LNCAP (cell line): ENCODE measurements at regions not wholly inside any gene's neighbourhood (a gene's known extent, or its start where the extent isn't known, plus 50 kb on each side); places are given as distances from the start of the nearest gene placed in this dataset.

Experiments used
- TF ChIP-seq, protein P1 (sequence below): fragments of 450-650 bp; IDR thresholded peaks from 2 replicates; pipeline ENCODE4 v1.5.1; 2017; ENCODE audit warnings: mild to moderate bottlenecking

DNA sequence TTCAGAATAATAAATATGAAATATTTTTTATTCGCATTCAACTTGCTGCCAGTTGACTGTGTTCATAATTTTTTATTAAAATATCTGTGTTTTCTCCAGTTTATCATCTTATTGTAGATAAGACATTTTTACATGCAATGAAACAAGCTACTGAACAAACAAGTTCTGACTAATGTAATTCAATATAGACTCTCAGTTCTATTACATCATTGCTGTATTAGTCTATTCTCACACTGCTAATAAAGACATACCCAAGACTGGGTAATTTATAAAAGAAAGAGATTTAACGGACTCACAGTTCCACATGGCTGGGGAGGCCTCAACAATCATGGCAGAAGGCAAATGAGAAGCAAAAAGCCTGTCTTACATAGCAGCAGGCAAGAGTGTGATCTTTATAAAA, 1357.7 kb upstream of the CITED2 start:
- TF ChIP-seq, protein P1, sequence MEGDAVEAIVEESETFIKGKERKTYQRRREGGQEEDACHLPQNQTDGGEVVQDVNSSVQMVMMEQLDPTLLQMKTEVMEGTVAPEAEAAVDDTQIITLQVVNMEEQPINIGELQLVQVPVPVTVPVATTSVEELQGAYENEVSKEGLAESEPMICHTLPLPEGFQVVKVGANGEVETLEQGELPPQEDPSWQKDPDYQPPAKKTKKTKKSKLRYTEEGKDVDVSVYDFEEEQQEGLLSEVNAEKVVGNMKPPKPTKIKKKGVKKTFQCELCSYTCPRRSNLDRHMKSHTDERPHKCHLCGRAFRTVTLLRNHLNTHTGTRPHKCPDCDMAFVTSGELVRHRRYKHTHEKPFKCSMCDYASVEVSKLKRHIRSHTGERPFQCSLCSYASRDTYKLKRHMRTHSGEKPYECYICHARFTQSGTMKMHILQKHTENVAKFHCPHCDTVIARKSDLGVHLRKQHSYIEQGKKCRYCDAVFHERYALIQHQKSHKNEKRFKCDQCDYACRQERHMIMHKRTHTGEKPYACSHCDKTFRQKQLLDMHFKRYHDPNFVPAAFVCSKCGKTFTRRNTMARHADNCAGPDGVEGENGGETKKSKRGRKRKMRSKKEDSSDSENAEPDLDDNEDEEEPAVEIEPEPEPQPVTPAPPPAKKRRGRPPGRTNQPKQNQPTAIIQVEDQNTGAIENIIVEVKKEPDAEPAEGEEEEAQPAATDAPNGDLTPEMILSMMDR = no peak

DNA sequence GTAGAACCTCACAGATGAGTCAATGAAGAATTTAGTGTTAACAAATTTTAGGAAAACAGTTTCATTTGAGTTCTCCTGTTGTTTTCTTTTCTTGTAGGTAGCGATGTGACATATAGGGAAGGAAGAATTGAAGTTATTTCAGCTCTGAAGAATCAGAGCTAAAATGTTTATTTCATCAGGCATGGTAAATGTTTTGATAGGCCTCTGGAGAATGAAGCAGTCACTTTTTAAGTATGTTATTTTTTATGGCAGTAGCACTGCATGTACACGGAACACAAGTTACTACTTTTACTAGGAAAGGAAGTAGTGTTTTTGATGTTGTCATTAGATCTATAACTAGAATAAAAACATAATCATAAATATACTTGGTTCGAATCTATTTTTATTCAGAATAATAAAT, 1357.3 kb upstream of the CITED2 start:
- TF ChIP-seq, protein P1 = no peak

DNA sequence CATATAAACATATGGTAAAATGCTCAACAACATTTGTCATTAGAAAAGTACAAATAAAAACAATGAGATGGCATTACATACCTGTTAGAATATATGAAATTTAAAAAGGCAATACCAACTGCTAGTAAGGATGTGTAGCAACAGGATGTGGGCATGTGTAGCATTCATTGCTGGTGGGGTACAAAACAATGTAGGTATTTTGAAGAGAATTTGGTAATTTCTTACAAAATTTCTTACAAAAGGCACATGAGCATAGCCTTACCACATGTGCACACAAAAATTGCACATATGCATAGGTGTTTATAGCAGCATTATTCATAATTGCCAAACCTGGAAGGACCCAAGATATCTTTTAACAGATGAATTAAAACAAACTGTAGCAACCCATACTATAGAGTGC, 1355.1 kb upstream of the CITED2 start:
- TF ChIP-seq, protein P1 = no peak

DNA sequence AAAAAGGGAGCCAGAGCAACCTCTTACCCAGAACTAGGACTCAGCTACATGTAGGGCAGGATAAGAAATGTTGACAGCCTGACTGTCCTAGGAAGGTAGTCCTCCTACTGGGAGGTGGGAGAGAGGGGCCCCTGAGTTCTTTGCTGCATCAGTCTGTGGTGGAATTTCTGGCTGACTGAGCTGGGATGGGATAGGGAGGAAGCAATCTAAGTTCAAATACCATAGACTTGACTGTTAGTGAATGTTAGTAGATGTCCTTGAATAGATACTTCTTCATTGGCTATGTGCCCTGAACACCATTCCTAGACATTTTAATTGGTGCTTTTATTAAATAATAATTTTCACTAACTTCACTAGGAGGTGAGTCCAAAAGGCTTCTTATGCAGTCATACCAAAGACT, 1343.6 kb upstream of the CITED2 start:
- TF ChIP-seq, protein P1 = no peak

DNA sequence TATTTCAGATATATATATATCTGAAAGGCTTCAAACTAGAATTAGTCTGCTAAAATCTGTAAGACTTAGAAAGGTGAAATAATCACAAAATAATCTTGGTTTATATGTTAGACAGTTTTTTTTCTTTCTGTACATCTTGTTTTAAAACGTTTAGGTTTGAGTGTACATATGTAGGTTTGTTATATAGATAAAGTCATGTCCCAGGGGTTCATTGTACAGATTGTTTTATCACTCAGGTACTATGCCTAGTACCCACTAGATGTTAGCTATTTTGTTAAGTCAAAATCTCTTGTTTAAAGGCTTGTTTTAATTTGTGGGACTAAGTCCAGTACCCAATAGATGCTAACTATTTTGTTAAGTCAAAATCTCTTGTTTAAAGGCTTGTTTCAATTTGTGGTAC, 1339.0 kb upstream of the CITED2 start:
- TF ChIP-seq, protein P1 = no peak

DNA sequence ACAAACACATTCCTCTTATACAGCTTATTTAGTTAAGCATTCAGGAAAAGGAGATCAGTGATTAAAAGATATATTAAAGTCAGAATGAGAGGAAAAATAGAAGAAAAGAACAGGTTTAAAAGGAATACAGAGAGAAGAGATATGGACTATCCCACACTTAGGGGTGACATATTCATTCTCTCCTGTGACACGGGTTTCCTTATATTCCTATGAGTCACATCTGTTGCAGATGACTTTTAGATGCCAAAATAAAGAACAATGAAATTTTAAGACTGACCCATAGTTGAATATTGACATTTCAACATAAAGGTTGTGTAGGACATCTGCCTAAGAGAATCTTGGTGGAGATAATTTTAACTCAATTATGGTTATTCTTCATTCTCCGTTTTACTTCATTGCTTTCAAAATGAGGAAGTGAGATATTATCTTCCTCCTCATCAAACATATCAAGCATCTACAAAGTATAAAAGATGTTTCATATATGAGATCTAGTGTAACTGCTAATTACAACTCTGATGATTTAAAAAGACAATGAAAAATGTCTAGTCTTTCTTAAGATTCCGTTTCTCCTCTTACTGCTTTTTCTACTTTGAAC, 1336.7 kb upstream of the CITED2 start:
- TF ChIP-seq, protein P1 = no peak

DNA sequence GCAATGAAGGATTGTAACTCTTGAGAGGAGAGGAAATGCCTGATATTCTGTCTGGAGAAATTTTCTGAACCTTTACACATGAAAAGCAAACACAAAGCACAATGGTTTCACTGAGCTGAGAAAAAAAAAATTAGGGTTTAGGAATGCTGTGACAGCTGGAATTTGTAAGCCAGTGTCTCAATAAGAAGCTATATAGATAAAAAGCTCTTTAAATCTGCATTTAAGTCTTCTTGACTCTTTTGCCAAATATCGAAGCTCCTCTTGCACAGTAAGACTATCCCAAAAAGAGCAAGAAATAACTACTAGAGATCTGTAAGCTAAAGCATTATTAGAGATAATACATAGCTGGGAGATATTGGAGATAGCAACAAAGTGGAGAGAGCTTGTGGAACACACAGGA, 1334.0 kb upstream of the CITED2 start:
- TF ChIP-seq, protein P1 = no peak

DNA sequence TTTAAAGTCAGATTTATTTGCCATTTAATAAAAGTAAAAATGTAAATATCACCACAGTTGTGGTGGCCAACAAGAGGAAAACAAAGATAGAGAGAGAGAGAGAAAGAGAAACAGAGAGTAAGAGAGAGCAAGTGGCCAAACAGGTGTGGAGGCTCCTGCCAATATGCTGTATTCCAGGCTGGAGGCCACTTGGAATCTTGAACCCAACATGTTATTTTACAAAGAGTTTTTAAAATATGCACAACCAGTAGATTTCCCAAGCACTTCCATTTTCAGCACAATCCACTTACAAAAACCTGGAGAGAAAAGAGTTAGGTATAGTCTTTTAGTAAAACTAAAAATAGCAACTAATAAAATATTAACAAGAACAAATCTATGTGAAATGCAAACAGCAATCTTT, 1323.1 kb upstream of the CITED2 start:
- TF ChIP-seq, protein P1 = no peak
